HL-60 (cell line): ENCODE measurements at regions not wholly inside any gene's neighbourhood (a gene's known extent, or its start where the extent isn't known, plus 50 kb on each side); places are given as distances from the start of the nearest gene placed in this dataset.

Experiments
- DNase-seq, 2 experiments: peaks; one replicate each; pipeline ENCODE4 v3.0.0-alpha.2; 2010 to 2020; ENCODE audit warnings: low read depth in 1 of 2, low spot score in 1 of 2
- H3K27ac ChIP-seq: fragments of 250-450 bp; sonication (Bioruptor Pico); replicated peaks from 2 replicates; pipeline ENCODE4 v1.5.1; 2020; ENCODE audit warnings: mild to moderate bottlenecking, moderate library complexity
- H3K27me3 ChIP-seq: fragments of 250-450 bp; sonication (Bioruptor Pico); 2 replicates; pipeline ENCODE4 v1.5.1; 2021; ENCODE audit warnings: mild to moderate bottlenecking, moderate library complexity; ENCODE audit not compliant: insufficient read depth, poor library complexity, severe bottlenecking
- H3K4me3 ChIP-seq: replicated peaks from 2 replicates; pipeline ENCODE4 v1.5.1; 2011; ENCODE audit warnings: mild to moderate bottlenecking, control low read depth, low read length; ENCODE audit not compliant: insufficient read depth
- CTCF ChIP-seq: IDR thresholded peaks from one replicate; pipeline ENCODE4 v1.5.1; 2011; ENCODE audit warnings: low read length, control low read depth, inconsistent platforms; ENCODE audit not compliant: insufficient read depth
- GABPA ChIP-seq: IDR thresholded peaks from 2 replicates; pipeline ENCODE4 v1.6.1; 2012; ENCODE audit warnings: low read depth
- POLR2AphosphoS5 ChIP-seq: IDR thresholded peaks from 2 replicates; pipeline ENCODE4 v1.6.1; 2012; ENCODE audit warnings: low read depth
- REST ChIP-seq: IDR thresholded peaks from 2 replicates; pipeline ENCODE4 v1.6.1; 2012; ENCODE audit warnings: low read depth; ENCODE audit not compliant: insufficient replicate concordance
- SPI1 ChIP-seq: IDR thresholded peaks from 2 replicates; pipeline ENCODE4 v1.6.1; 2012; ENCODE audit warnings: low read depth, mild to moderate bottlenecking, borderline replicate concordance

- H3K4me3 ChIP-seq: no peak overlapping the region
- DNase-seq: no peak
- no peaks in the 10 kb centered on the region for H3K27me3 ChIP-seq
- TF ChIP-seq SPI1 (no peak), REST (no peak), POLR2AphosphoS5 (no peak), GABPA (no peak), CTCF (no peak)
- H3K27ac ChIP-seq: no peak overlapping the region
These were observed 115.7 kb downstream of the RAB11FIP2 start for GRCh38 chr10:117931078-117931477.

- Histone ChIP-seq H3K27me3 (no peaks in the 10 kb centered on the region), H3K4me3 (no peak overlapping the region), H3K27ac (no peak overlapping the region)
- no peak for TF ChIP-seq POLR2AphosphoS5
- TF ChIP-seq SPI1: no peak
- TF ChIP-seq GABPA: no peak
- no peak for TF ChIP-seq REST
- DNase-seq: no peak
These were observed 113.7 kb downstream of the RAB11FIP2 start for GRCh38 chr10:117933036-117933435.

- no peaks in the 10 kb centered on the region for H3K27me3 ChIP-seq
- TF ChIP-seq SPI1: no peak
- TF ChIP-seq CTCF: no peak
- no peak for TF ChIP-seq GABPA
- TF ChIP-seq POLR2AphosphoS5: no peak
- no peak for TF ChIP-seq REST
- no peak for DNase-seq
- H3K4me3 ChIP-seq: no peak overlapping the region
- H3K27ac ChIP-seq: no peak overlapping the region
These were observed 112.3 kb downstream of the RAB11FIP2 start for GRCh38 chr10:117934477-117934876.
